NB4 (cell line): ENCODE measurements at regions not wholly inside any gene's neighbourhood (a gene's known extent, or its start where the extent isn't known, plus 50 kb on each side); places are given as distances from the start of the nearest gene placed in this dataset.
"Not testable (repeated sequence)": the region's sequence is repeated elsewhere in the genome, so short reads cannot be mapped to it uniquely, and the experiment has no call there.

Experiments used
- DNase-seq: peaks from one replicate; pipeline ENCODE4 v3.0.0; 2010; ENCODE audit warnings: low read depth
- H3K4me3 ChIP-seq: one replicate; pipeline ENCODE4 v1.5.1; 2011; ENCODE audit warnings: mild to moderate bottlenecking, low read depth, low read length, moderate library complexity
- CTCF ChIP-seq: IDR thresholded peaks from one replicate; pipeline ENCODE4 v1.5.1; 2012; ENCODE audit warnings: low read depth, low read length
- MYC ChIP-seq: IDR thresholded peaks from 2 replicates; pipeline ENCODE4 v1.6.1; 2011; ENCODE audit warnings: low read depth, low read length
- POLR2A ChIP-seq: IDR thresholded peaks from 2 replicates; pipeline ENCODE4 v1.6.1; 2011; ENCODE audit warnings: mild to moderate bottlenecking; ENCODE audit not compliant: insufficient read length; ENCODE audit errors: extremely low read depth
- TF ChIP-seq, protein P1 (sequence below): IDR thresholded peaks from 2 replicates; pipeline ENCODE4 v1.6.1; 2011; ENCODE audit warnings: low read depth, low read length

- TF ChIP-seq CTCF (no peak), MYC (no peak), POLR2A (no peak)
- TF ChIP-seq, protein P1, sequence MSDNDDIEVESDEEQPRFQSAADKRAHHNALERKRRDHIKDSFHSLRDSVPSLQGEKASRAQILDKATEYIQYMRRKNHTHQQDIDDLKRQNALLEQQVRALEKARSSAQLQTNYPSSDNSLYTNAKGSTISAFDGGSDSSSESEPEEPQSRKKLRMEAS, result no peak
- no peak overlapping the region for H3K4me3 ChIP-seq
- DNase-seq, result no peak
Measured at GRCh38 chr2:83808878-83809277, 650.2 kb downstream of the SUCLG1 start.

- no peak overlapping the region for H3K4me3 ChIP-seq
- no peak for DNase-seq
- TF ChIP-seq POLR2A, result no peak
- TF ChIP-seq CTCF, result no peak
- TF ChIP-seq, protein P1, result no peak
- TF ChIP-seq MYC, result no peak
Measured at GRCh38 chr2:83802604-83803003, 656.5 kb downstream of the SUCLG1 start.

DNA sequence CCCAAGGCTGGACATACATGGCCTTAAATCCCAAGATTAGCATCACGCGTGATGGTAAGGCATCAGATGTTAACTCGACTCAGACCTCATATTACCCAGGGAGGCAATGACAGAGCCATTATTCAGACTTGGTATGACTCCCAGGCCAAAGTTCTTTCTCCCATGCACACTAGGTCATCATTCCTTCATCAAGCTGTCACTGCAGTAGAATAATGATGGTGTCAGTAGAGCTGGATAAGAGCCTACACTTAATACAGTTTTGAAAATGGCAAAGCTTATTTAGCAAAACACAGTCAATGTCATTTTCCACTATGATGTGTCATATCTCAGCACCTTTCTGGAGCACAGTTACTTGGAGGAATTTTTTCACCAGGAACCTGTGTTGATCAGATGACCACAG lies 663.3 kb downstream of the SUCLG1 start:
- no peak for DNase-seq
- TF ChIP-seq CTCF, result no peak
- TF ChIP-seq, protein P1, result no peak
- no peak for TF ChIP-seq POLR2A
- no peak for TF ChIP-seq MYC
- H3K4me3 ChIP-seq, result no peak overlapping the region

DNA sequence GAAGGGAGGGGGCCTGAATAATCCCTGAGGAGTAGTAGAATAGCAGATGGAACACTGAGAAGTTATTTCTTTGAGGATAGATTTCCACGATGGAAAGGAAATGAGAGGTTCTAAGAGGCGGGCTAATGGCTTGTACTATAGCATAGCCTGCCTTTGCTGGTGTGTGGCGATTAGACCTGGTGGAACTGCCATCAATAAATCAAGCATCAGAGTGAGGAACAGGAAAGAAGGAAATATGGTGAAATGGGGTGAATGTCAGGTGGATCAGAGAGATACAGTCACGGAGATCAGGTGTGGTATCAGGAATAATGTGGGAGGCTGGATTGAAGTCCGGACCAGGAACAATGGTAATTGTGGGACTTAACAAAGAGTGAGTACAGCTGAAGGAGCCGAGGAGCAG lies 668.6 kb downstream of the SUCLG1 start:
- not testable (repeated sequence) for DNase-seq

DNA sequence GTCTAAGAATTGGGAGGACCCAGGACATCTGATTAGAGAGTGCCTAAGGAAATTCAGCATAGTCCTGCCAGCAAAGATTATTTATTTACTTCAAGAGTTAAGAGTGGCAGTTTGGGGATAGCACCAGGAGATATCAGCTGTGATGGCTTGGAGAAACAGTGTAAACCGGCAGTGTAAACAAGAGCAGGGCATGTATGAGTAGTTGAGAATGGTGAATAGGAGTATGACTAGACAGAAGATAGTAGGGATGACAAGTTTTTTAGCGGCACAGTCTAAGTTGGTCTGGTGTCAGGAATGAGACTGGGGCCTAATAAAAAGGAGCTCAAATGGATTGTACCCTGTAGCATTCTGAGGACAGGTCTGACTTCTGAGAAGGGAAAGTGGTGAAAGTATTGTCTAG lies 669.4 kb downstream of the SUCLG1 start:
- H3K4me3 ChIP-seq, DNase-seq: not testable (repeated sequence)

More for the DNA sequence above, 668.6 kb downstream of the SUCLG1 start:
- H3K4me3 ChIP-seq, result not testable (repeated sequence)

DNA sequence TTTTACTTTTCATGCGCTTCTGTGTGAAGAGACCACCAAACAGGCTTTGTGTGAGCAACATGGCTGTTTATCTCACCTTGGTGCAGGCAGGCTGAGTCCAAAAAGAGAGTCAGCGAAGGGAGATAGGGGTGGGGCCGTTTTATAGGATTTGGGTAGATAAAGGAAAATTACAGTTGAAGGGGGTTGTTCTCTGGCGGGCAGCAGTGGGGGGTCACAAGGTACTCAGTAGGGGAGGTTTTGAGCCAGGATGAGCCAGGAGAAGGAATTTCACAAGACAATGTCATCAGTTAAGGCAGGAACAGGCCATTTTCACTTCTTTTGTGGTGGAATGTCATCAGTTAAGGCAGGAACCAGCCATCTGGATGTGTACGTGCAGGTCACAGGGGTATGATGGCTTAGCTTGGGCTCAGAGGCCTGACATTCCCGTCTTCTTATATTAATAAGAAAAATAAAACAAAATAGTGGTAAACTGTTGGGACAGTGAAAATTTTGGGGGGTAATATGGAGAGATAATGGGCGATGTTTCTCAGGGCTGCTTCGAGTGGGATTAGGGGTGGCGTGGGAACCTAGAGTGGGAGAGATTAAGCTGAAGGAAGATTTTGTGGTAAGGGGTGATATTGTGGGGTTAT lies 670.0 kb downstream of the SUCLG1 start:
- H3K4me3 ChIP-seq, result not testable (repeated sequence)

DNA sequence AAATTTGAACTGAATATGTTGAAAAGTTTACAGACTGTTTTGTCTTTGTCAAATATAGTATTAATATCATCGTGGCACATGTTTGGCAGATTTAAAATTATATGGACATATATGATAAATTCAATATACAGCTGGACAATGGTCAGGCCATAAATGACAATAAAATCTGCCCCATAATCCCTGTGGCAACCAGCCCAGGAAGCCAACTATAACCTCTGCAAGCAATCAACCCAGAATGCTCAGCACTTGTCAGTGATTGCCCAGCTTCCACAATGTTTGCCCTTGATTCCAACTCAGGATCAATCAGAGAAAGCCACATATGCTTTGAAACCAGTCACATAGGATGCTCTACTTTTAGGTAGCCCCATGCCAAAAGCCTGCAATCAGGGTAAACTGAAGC lies 671.9 kb downstream of the SUCLG1 start:
- H3K4me3 ChIP-seq, result no peak overlapping the region
- TF ChIP-seq, protein P1, result no peak
- no peak for TF ChIP-seq CTCF
- no peak for TF ChIP-seq POLR2A
- no peak for TF ChIP-seq MYC

More for the DNA sequence above, 670.0 kb downstream of the SUCLG1 start:
- not testable (repeated sequence) for DNase-seq

GRCh38 chr2:83786140-83786539 lies 672.9 kb downstream of the SUCLG1 start:
- no peak overlapping the region for H3K4me3 ChIP-seq
- no peak for DNase-seq
- no peak for TF ChIP-seq POLR2A
- TF ChIP-seq, protein P1, result no peak
- TF ChIP-seq MYC, result no peak
- TF ChIP-seq CTCF, result no peak

More for the DNA sequence above, 671.9 kb downstream of the SUCLG1 start:
- DNase-seq, result no peak
